WTC11 (cell line): ENCODE measurements at regions not wholly inside any gene's neighbourhood (a gene's known extent, or its start where the extent isn't known, plus 50 kb on each side); places are given as distances from the start of the nearest gene placed in this dataset.

Source experiments
- ATAC-seq: fragments of 200-7000 bp; cut with Tn5 transposase; 2 replicates; pipeline ENCODE4 v1.10.0; 2021; ENCODE audit warnings: mild to moderate bottlenecking, moderate library complexity
- CTCF ChIA-PET: fragments of 300-600 bp; sonication (Branson Sonifier 250); formaldehyde crosslinking; loops from one replicate; lab custom pipeline; 2021; ENCODE audit warnings: antibody characterized with exemption; lab: Charles Lee
- POLR2A ChIA-PET: fragments of 350-600 bp; sonication (Branson Sonifier 250); formaldehyde crosslinking; loops from one replicate; lab custom pipeline; 2021; ENCODE audit warnings: antibody characterized with exemption; lab: Charles Lee
- DNase-seq: peaks from one replicate; pipeline ENCODE4 v3.0.0; 2021; ENCODE audit warnings: low spot score
- H3K27ac Mint-ChIP-seq: 2 replicates; pipeline ENCODE4 v1.8.0; 2021; ENCODE audit warnings: mixed read lengths
- H3K27me3 Mint-ChIP-seq: 2 replicates; pipeline ENCODE4 v1.8.0; 2021; ENCODE audit warnings: low read depth, mild to moderate bottlenecking, moderate library complexity, mixed read lengths
- H3K36me3 Mint-ChIP-seq: 2 replicates; pipeline ENCODE4 v1.8.0; 2021; ENCODE audit warnings: mixed read lengths
- H3K4me1 Mint-ChIP-seq: 2 replicates; pipeline ENCODE4 v1.8.0; 2022; ENCODE audit warnings: mixed read lengths
- H3K4me3 Mint-ChIP-seq: 2 replicates; pipeline ENCODE4 v1.8.0; 2021; ENCODE audit warnings: mild to moderate bottlenecking, moderate library complexity, mixed read lengths
- H3K9me3 Mint-ChIP-seq: 2 replicates; pipeline ENCODE4 v1.8.0; 2021; ENCODE audit warnings: mixed read lengths
- NFYB ChIP-seq: sonication (generic); formaldehyde crosslinking; conservative IDR thresholded peaks from 2 replicates; pipeline ENCODE4 v1.8.0; 2022; ENCODE audit warnings: low read depth, missing genetic modification reagents
- SMAD4 ChIP-seq: sonication (generic); formaldehyde crosslinking; IDR thresholded peaks from 2 replicates; pipeline ENCODE4 v1.8.0; 2022; ENCODE audit warnings: mild to moderate bottlenecking, missing genetic modification reagents
- TEAD1 ChIP-seq: sonication (generic); formaldehyde crosslinking; IDR thresholded peaks from 2 replicates; pipeline ENCODE4 v1.8.0; 2022; ENCODE audit warnings: mild to moderate bottlenecking, missing genetic modification reagents
- TP53 ChIP-seq: sonication (generic); formaldehyde crosslinking; IDR thresholded peaks from 2 replicates; pipeline ENCODE4 v1.8.1; 2023; ENCODE audit warnings: mild to moderate bottlenecking, missing genetic modification reagents
- TF ChIP-seq, protein P1 (sequence below): fragments of 250-450 bp; sonication (Bioruptor Pico); IDR thresholded peaks from 2 replicates; pipeline ENCODE4 v1.8.0; 2021; ENCODE audit warnings: mild to moderate bottlenecking
- TF ChIP-seq, protein P2 (sequence below): fragments of 200-600 bp; IDR thresholded peaks from 2 replicates; pipeline ENCODE4 v1.8.0; 2022; ENCODE audit warnings: antibody characterized with exemption
- TF ChIP-seq, protein P3 (sequence below): sonication (generic); formaldehyde crosslinking; IDR thresholded peaks from 2 replicates; pipeline ENCODE4 v1.8.1; 2023; ENCODE audit warnings: mild to moderate bottlenecking, missing genetic modification reagents

DNA sequence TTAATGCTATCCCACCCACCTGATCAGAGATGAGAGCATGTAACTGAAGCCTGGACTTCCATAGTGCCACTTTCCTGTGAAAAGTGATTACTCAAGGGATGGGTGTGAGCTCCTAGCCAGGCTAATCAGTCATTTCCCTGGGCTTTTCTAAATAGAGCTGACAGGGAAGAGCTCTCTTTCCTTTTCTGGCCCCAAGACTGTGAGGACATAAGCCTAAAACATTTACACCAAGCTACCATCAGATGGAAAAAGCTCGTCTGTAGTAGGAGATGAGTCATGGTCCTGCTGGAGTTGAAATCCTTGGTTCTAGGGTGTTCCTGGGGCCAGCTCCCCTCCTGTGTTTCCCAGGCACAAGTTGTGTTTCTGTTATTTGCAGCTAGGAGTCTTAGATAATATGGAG, 52.4 kb upstream of the NDP start:
- CTCF ChIA-PET: interaction anchor here (0.7 to 2.0 kb wide), 7 partner anchors 16 to 481 kb away, joined by 3 to 12 read pairs (median 4); no protein-coding TSS in a partner anchor
- Mint-ChIP-seq H3K27ac (no peak overlapping the region), H3K9me3 (no peaks in the 10 kb centered on the region), H3K4me1 (peaks cover 15% of the 10 kb centered on the region), H3K27me3 (no peaks in the 10 kb centered on the region), H3K4me3 (no peak overlapping the region), H3K36me3 (no peaks in the 10 kb centered on the region)
- POLR2A ChIA-PET: no interaction called here
- no peak for DNase-seq
- TF ChIP-seq, protein P1, sequence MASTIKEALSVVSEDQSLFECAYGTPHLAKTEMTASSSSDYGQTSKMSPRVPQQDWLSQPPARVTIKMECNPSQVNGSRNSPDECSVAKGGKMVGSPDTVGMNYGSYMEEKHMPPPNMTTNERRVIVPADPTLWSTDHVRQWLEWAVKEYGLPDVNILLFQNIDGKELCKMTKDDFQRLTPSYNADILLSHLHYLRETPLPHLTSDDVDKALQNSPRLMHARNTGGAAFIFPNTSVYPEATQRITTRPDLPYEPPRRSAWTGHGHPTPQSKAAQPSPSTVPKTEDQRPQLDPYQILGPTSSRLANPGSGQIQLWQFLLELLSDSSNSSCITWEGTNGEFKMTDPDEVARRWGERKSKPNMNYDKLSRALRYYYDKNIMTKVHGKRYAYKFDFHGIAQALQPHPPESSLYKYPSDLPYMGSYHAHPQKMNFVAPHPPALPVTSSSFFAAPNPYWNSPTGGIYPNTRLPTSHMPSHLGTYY (CRISPR knock-in tag): no peak
- TF ChIP-seq, protein P2, sequence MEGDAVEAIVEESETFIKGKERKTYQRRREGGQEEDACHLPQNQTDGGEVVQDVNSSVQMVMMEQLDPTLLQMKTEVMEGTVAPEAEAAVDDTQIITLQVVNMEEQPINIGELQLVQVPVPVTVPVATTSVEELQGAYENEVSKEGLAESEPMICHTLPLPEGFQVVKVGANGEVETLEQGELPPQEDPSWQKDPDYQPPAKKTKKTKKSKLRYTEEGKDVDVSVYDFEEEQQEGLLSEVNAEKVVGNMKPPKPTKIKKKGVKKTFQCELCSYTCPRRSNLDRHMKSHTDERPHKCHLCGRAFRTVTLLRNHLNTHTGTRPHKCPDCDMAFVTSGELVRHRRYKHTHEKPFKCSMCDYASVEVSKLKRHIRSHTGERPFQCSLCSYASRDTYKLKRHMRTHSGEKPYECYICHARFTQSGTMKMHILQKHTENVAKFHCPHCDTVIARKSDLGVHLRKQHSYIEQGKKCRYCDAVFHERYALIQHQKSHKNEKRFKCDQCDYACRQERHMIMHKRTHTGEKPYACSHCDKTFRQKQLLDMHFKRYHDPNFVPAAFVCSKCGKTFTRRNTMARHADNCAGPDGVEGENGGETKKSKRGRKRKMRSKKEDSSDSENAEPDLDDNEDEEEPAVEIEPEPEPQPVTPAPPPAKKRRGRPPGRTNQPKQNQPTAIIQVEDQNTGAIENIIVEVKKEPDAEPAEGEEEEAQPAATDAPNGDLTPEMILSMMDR: no peak
- TF ChIP-seq, protein P3, sequence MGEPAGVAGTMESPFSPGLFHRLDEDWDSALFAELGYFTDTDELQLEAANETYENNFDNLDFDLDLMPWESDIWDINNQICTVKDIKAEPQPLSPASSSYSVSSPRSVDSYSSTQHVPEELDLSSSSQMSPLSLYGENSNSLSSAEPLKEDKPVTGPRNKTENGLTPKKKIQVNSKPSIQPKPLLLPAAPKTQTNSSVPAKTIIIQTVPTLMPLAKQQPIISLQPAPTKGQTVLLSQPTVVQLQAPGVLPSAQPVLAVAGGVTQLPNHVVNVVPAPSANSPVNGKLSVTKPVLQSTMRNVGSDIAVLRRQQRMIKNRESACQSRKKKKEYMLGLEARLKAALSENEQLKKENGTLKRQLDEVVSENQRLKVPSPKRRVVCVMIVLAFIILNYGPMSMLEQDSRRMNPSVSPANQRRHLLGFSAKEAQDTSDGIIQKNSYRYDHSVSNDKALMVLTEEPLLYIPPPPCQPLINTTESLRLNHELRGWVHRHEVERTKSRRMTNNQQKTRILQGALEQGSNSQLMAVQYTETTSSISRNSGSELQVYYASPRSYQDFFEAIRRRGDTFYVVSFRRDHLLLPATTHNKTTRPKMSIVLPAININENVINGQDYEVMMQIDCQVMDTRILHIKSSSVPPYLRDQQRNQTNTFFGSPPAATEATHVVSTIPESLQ: no peak
- no peak for TF ChIP-seq TEAD1 (CRISPR knock-in tag)
- TF ChIP-seq TP53: no peak
- TF ChIP-seq SMAD4 (CRISPR knock-in tag): no peak
- TF ChIP-seq NFYB (CRISPR knock-in tag): no peak
- ATAC-seq: no peak
